Activated CD4-positive, alpha-beta T cell treated with anti-CD3 and anti-CD28 coated beads, Interleukin-2, amount 50 U/mL, for 24 hours (primary cell): ENCODE measurements at regions not wholly inside any gene's neighbourhood (a gene's known extent, or its start where the extent isn't known, plus 50 kb on each side); places are given as distances from the start of the nearest gene placed in this dataset.

Experiments used
- DNase-seq, 2 donors: peaks; one replicate each; pipeline ENCODE4 v3.0.0-alpha.2; 2020; ENCODE audit warnings: low read depth in 1 of 2, low spot score in 1 of 2

GRCh38 chr12:98256830-98257229 is 258.6 kb upstream of the TMPO start:
- DNase-seq, result no peak

- DNase-seq, result no peak
Observed at GRCh38 chr12:98259693-98260092, 255.7 kb upstream of the TMPO start.

- DNase-seq, result no peak
Observed at GRCh38 chr12:98260276-98260675, 255.1 kb upstream of the TMPO start.

GRCh38 chr12:98262902-98263301 is 252.5 kb upstream of the TMPO start:
- DNase-seq, result no peak

GRCh38 chr12:98274430-98275130 is 240.8 kb upstream of the TMPO start:
- DNase-seq, result no peak

GRCh38 chr12:98275131-98275475 is 240.3 kb upstream of the TMPO start:
- no peak for DNase-seq

- no peak for DNase-seq
Observed at GRCh38 chr12:98280152-98280551, 235.2 kb upstream of the TMPO start.

- DNase-seq, result no peak
Observed at GRCh38 chr12:98280621-98281020, 234.8 kb upstream of the TMPO start.

GRCh38 chr12:98291828-98292227 is 223.6 kb upstream of the TMPO start:
- DNase-seq, result no peak

GRCh38 chr12:98294051-98294805 is 221.2 kb upstream of the TMPO start:
- no peak for DNase-seq

- DNase-seq, result no peak
Observed at GRCh38 chr12:98295681-98296080, 219.7 kb upstream of the TMPO start.

- DNase-seq, result no peak
Observed at GRCh38 chr12:98296462-98297079, 218.8 kb upstream of the TMPO start.

- DNase-seq, result no peak
Observed at GRCh38 chr12:98297538-98297937, 217.9 kb upstream of the TMPO start.

- no peak for DNase-seq
Observed at GRCh38 chr12:98308141-98308540, 207.2 kb upstream of the TMPO start.

GRCh38 chr12:98317939-98318899 is 197.2 kb upstream of the TMPO start:
- no peak for DNase-seq

- DNase-seq, result no peak
Observed at GRCh38 chr12:98319716-98320425, 195.5 kb upstream of the TMPO start.

- no peak for DNase-seq
Observed at GRCh38 chr12:98325003-98325402, 190.4 kb upstream of the TMPO start.

GRCh38 chr12:98328467-98328866 is 186.9 kb upstream of the TMPO start:
- DNase-seq, result no peak

GRCh38 chr12:98329589-98329988 is 185.8 kb upstream of the TMPO start:
- no peak for DNase-seq

- DNase-seq, result no peak
Observed at GRCh38 chr12:98332642-98333041, 182.7 kb upstream of the TMPO start.

GRCh38 chr12:98334768-98335167 is 180.6 kb upstream of the TMPO start:
- DNase-seq, result no peak
